ENCODE measurements at regions not wholly inside any gene's neighbourhood (a gene's known extent, or its start where the extent isn't known, plus 50 kb on each side); places are given as distances from the start of the nearest gene placed in this dataset.

DNA sequence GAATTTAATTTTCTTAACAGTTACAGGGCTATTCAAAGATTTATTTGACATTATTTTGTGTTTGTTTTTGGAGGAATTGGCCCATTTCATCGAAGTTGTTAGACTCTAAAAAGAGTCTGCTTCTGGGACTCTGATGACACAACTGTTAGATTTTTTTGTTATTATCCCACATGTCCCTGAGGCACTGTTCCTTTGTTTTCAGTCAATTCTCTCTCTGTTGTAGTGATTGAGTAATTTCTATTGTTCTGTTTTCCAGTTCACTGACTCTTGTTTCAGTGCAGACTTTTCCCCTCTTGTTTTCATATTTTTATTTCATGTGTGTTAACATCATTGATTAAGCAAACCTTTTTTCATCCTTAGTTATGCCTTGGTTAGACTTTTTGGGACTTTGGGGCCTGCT lies 325.0 kb downstream of the ZNF326 start:
- TF ChIP-seq CTCF (conservative IDR thresholded peaks at IDR 0.05 in 1 of 2, IDR thresholded peaks at IDR 0.05 in 1 of 2; ENCODE audit: extremely low read depth in 1 of 2, insufficient read depth in 1 of 2, low read depth in 1 of 2, low read length in 2 of 2) (no peak), EZH2 (IDR thresholded peaks at IDR 0.05; ENCODE audit: borderline replicate concordance, low read length) (no peak)

Measured in mammary epithelial cell (primary cell).